Fibroblast of lung (primary cell): ENCODE measurements at regions not wholly inside any gene's neighbourhood (a gene's known extent, or its start where the extent isn't known, plus 50 kb on each side); places are given as distances from the start of the nearest gene placed in this dataset.

Experiments
- CTCF ChIP-seq, 2 donors: IDR thresholded peaks in 1 of 2; conservative IDR thresholded peaks in 1 of 2; 1 replicate in 1 of 2; 2 replicates in 1 of 2; pipeline ENCODE4 v1.5.1; 2011 to 2012; ENCODE audit warnings: low read length in 2 of 2, control low read depth in 1 of 2, inconsistent platforms in 1 of 2, low read depth in 1 of 2, mild to moderate bottlenecking in 1 of 2
- EZH2 ChIP-seq: IDR thresholded peaks from 2 replicates; pipeline ENCODE4 v1.5.1; 2012; ENCODE audit warnings: low read length, control low read depth, mild to moderate bottlenecking; ENCODE audit errors: missing control alignments

- no peak for TF ChIP-seq CTCF (conservative IDR thresholded peaks at IDR 0.05 in 1 of 2, IDR thresholded peaks at IDR 0.05 in 1 of 2; ENCODE audit: low read depth in 1 of 2, low read length in 2 of 2)
- TF ChIP-seq EZH2 = no peak
Observed at GRCh38 chr19:27679905-27680304, 1533.0 kb downstream of the UQCRFS1 start.
